ENCODE measurements at regions not wholly inside any gene's neighbourhood (a gene's known extent, or its start where the extent isn't known, plus 50 kb on each side); places are given as distances from the start of the nearest gene placed in this dataset.

DNA sequence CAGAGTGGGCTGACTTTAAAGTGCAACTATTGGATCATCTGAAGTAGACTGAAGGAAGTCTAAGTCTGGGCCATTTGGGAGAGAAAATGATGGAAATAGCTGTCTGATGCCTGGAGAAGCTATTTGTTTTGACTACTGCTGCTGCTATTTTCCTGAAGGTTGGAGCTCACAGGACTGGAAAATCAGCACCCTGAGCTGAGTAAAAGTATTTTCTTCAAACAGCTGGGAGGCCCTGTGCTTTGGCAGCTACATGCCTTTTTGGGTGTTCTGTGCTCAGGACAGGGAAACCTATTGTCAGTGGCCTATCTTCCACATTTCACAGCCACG is 302.6 kb downstream of the ENC1 start:
- H3K27me3 ChIP-seq (replicated peaks in 1 of 4; ENCODE audit: control insufficient read depth in 3 of 4, extremely low read depth in 1 of 4, insufficient read depth in 3 of 4, low read length in 3 of 4), result no peaks in the 10 kb centered on the region
- DNase-seq (ENCODE audit: low read depth in 1 of 2, low spot score in 2 of 2) (no peak), FAIRE-seq (no peak)
- H3K79me2 ChIP-seq (ENCODE audit: control insufficient read depth in 1 of 2, insufficient read depth in 2 of 2, low read length in 2 of 2), result no peaks in the 10 kb centered on the region
- H3K4ac ChIP-seq (replicated peaks; ENCODE audit: insufficient read length, low read depth, low read length), result no peak overlapping the region
- H3K23ac ChIP-seq (ENCODE audit: insufficient read length), result no peak overlapping the region
- H3K18ac ChIP-seq (ENCODE audit: extremely low read depth, low read length), result no peak overlapping the region
- H2BK5ac ChIP-seq (ENCODE audit: low read depth, low read length), result no peak overlapping the region
- H2AFZ ChIP-seq (ENCODE audit: low read length), result 0 out of 2 replicates have a peak overlapping the region, but pooled peaks have one; percentile 23
- 88% methylated on average over 1 of the region's 1 CpG; no CpG with 5 or more reads in 1 of the 2 experiments for WGBS, 2 experiments (ENCODE audit: extremely low coverage in 1 of 2, insufficient coverage in 1 of 2, insufficient read length in 1 of 2, insufficient replicate concordance in 2 of 2, low coverage in 1 of 2, low lambda C conversion rate in 2 of 2, missing lambda C conversion rate in 1 of 2)
- no peak overlapping the region for H4K5ac ChIP-seq (ENCODE audit: insufficient read length, low read depth, low read length)
- no peak overlapping the region for H3K4me3 ChIP-seq (ENCODE audit: extremely low read depth in 1 of 4, insufficient read depth in 2 of 4, low read depth in 3 of 4, low read length in 4 of 4)
- no peaks in the 10 kb centered on the region for H3K4me1 ChIP-seq (replicated peaks in 1 of 4; ENCODE audit: control insufficient read depth in 3 of 4, insufficient read depth in 4 of 4, low read length in 3 of 4)
- H3K79me1 ChIP-seq (ENCODE audit: low read depth, low read length), result no peaks in the 10 kb centered on the region
- H3K56ac ChIP-seq (replicated peaks; ENCODE audit: insufficient read length, low read depth, low read length), result no peak overlapping the region
- no peak overlapping the region for H2AK5ac ChIP-seq (ENCODE audit: low read depth, low read length)
- POLR2A ChIA-PET (ENCODE audit: partially characterized antibody), result interaction anchor here (0.5 kb wide), 1 partner anchor 514 kb away, joined by 3 read pairs; no protein-coding TSS in a partner anchor
- no peak overlapping the region for H4K91ac ChIP-seq (replicated peaks; ENCODE audit: insufficient read length, low read length)
- H4K20me1 ChIP-seq (replicated peaks in 1 of 2; ENCODE audit: control insufficient read depth in 1 of 2, insufficient read depth in 2 of 2, low read length in 2 of 2), result no peaks in the 10 kb centered on the region
- no peak overlapping the region for H3K27ac ChIP-seq (ENCODE audit: low read depth, low read length)
- no peak overlapping the region for H3K9ac ChIP-seq (replicated peaks in 1 of 4; ENCODE audit: extremely low read depth in 1 of 4, low read depth in 3 of 4, low read length in 3 of 4)
- H2BK12ac ChIP-seq (ENCODE audit: low read depth, low read length), result no peak overlapping the region
- no peaks in the 10 kb centered on the region for H3K9me3 ChIP-seq (ENCODE audit: insufficient read depth in 2 of 2, low read depth in 1 of 2, low read length in 1 of 2)
- CTCF ChIA-PET (ENCODE audit: partially characterized antibody), result interaction anchor here (1.0 to 1.6 kb wide), 6 partner anchors 13 to 435 kb away, joined by 3 to 5 read pairs (median 3); no protein-coding TSS in a partner anchor
- no peaks in the 10 kb centered on the region for H3K23me2 ChIP-seq (ENCODE audit: low read depth, low read length)
- no peak overlapping the region for H2BK15ac ChIP-seq (ENCODE audit: low read length)
- H3K4me2 ChIP-seq (ENCODE audit: insufficient read depth in 1 of 2, low read depth in 2 of 2, low read length in 2 of 2), result no peak overlapping the region
- no peak overlapping the region for H2BK20ac ChIP-seq (ENCODE audit: low read length)
- H2BK120ac ChIP-seq (replicated peaks; ENCODE audit: low read depth, low read length), result no peak overlapping the region
- H3K14ac ChIP-seq (ENCODE audit: insufficient read length), result no peak overlapping the region
- H3K36me3 ChIP-seq (ENCODE audit: control insufficient read depth in 2 of 4, insufficient read depth in 4 of 4, low read length in 3 of 4), result no peaks in the 10 kb centered on the region
- H4K8ac ChIP-seq (ENCODE audit: extremely low read depth, insufficient read depth, low read length), result no peak overlapping the region
- no peak for TF ChIP-seq EZH2 (IDR thresholded peaks at IDR 0.05; ENCODE audit: low read depth, low read length, severe bottlenecking)
